Activated naive CD4-positive, alpha-beta T cell treated with anti-CD3 and anti-CD28 coated beads, Interleukin-2, amount 50 U/mL, for 16 hours (primary cell): ENCODE measurements at regions not wholly inside any gene's neighbourhood (a gene's known extent, or its start where the extent isn't known, plus 50 kb on each side); places are given as distances from the start of the nearest gene placed in this dataset.
"Not testable (repeated sequence)": the region's sequence is repeated elsewhere in the genome, so short reads cannot be mapped to it uniquely, and the experiment has no call there.

Experiments used
- DNase-seq: peaks from one replicate; pipeline ENCODE4 v3.0.0-alpha.2; 2020

DNA sequence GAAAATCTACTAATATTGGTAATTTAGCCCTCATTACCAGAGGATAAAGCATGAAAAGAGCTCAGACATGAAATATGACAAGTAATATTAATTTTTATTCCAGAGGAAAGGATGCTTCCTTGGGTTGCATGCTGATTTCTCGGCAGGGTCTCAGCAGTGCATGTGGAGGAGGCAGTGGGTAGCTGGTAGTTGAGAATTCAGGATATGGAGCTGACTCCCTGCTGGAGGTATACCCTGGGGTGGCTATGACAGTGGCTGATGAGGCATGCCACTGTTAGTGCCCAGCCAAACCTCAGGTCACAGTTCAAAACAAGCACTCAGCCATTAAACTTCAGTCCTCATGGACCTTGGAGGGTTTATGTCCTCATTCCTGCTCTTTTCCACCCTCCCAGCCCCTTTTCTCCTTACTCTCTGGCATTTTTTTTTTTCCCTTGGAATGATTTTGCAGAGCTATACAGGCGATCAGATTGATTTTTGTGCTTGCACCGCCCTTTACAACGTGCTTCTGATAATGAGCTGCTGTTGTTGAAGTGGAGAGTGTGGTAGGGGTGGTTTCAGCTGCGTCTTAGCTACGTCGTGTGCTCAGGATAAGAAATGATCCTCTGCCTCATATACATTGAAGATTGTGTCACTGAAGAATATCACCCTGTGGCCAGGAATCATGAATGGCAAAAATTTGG lies 761.9 kb upstream of the MMS22L start:
- no peak for DNase-seq

DNA sequence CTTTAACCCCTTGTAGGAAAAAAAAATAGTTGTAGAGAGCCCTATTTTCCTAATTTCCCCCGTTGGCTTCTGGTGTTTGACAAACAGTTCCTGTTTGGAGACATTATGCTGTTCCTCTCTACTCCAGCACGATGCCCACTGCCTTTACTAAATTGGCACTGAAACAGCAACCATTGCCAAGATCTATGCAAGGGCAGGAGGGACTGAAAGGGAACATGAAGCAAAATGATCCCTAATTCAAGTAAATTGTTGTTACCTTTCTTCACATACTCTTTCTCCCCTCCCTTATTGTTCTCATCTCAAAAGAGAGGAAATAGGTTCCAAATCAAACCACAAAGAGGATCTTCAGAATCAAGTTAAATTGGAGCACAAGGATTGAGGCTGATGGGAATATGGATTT lies 764.1 kb upstream of the MMS22L start:
- no peak for DNase-seq

DNA sequence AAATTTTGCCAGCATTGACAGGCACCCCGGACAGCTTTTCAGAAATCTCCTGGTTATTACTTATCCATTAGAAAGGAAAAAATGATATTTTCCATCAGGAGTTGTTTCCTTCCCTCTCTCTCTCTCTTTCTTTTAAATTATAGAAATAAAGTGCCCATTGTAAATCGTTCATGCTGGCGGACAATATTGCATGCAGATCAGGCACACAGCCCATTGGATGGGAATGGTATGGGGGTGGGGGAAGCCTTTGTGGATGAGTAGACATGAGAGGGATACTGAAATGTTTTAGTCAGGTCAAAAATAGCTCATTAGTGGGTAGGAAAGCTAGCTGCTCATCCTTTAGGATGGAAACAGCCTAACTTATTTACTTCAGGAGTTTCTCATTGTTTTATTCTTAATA lies 764.9 kb upstream of the MMS22L start:
- DNase-seq = no peak

DNA sequence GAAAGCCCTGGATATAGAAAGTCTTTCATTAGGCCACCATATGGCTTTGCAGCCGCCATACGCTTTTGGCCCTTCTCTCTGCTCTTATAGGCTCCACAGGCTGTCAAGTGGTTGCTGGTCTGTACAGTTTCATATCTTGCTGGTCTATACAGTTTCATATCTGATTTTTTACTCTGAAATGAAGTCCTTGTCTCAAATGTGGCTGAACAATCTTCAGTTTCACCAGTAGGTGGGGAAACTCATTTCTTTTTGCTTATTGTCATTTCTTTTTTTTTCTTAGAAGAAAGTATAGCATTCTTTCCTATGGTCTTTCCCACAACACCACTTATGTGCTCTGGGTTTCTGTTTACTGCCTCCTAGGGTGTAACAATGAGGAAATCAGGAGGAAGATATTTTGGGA lies 771.4 kb upstream of the MMS22L start:
- no peak for DNase-seq

DNA sequence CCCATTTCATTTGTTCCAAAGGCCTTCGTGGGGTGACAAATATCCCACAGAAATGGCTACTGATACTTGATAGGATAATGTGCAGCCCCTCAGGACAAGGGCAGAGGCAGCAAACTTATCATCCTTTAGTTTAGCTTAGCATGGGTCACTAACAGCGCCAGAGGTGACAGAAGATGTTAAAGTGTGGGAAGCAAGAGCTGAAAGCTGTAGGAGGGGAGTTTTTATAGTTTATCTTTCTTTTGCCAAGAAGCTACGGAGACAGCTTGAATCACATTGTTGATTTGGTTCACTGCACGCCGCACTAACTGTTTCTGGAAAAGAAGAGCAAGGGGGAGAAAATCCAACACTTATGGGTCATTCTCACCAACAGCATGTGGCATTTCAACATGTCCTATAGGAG lies 773.9 kb upstream of the MMS22L start:
- no peak for DNase-seq

DNA sequence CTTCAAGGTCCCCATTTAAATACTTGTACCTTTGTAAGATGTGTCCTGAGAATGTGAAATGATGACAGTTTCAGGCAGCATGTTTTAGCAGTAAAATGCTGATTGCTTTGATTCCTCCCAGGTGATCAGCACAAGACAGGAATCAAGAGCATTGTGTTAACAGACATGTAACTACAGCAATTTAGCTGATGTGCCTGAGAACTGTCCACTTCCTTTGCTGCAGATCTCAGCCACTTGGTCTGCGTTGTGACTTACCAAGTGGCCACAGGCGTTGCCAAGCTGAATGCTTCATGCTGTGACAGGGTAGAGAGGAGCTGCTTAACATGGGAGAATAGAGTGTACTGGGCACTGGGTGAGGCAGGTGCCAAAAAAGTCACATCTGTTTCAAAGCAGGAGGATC lies 767.0 kb upstream of the POU3F2 start:
- DNase-seq = no peak

DNA sequence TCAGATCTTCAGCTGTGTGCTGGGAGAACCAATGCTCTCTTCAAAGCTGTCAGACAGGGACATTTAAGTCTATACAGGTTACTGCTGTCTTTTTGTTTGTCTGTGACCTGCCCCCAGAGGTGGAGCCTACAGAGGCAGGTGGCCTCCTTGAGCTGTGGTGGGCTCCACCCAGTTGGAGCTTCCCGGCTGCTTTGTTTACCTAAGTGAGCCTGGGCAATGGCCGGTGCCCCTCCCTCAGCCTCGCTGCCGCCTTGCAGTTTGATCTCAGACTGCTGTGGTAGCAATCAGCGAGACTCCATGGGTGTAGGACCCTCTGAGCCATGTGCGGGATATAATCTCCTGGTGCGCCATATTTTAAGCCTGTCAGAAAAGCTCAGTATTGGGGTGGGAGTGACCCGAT lies 745.8 kb upstream of the POU3F2 start:
- DNase-seq = not testable (repeated sequence)

DNA sequence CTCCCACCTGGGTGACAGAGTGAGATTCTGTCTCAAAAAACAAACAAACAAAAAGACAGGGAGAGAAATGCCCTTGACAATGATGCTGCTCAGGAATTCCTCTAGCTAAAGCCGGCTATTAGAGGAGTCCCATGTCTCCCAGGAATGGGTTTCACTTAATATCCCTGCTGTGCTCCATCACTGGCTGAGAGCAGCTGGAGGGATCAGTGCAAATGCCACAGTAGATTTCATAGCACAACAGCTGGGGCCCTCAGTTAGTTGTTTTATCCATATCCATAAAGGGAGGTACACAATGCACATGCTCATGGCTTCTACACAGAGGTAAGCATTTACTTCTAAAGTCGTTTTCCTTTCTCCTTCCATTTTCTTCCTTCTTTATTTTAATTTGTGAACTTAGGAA lies 742.0 kb upstream of the POU3F2 start:
- no peak for DNase-seq

DNA sequence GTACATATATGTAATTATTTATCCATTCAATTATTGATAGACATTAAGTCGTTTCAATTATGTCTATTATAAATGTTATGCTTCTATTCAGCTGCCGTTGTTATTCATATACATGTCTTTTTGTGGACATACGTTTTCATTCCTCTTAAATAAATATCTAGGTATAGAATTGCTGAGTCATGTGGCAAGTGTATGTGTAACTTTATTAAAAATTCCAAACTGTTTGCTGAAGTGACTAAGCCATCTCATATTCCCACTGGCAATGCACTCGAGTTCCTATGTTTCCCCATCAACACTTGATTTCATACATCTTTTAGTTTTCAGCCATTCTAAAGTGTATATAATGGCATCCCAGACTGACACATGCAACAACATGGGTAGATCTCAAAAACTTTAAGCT lies 739.7 kb upstream of the POU3F2 start:
- DNase-seq = no peak

DNA sequence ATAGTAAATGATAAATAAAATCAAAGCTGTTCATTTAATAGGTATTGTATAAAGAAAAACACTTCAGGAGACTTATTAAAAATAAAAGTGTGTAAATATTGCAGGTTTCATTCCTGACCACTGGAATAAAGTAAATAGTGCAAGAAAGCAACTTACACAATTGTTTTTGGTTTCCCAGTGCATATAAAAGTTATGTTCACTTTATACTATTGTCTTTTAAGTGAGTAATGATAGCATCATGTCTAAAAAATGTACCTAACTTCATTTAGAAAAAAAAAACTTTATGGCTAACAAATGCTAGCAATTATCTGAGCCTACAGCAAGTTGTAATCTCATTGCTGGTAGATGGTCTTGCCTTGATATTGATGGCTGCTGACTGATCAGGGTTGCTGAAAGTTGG lies 726.6 kb upstream of the POU3F2 start:
- DNase-seq = no peak

DNA sequence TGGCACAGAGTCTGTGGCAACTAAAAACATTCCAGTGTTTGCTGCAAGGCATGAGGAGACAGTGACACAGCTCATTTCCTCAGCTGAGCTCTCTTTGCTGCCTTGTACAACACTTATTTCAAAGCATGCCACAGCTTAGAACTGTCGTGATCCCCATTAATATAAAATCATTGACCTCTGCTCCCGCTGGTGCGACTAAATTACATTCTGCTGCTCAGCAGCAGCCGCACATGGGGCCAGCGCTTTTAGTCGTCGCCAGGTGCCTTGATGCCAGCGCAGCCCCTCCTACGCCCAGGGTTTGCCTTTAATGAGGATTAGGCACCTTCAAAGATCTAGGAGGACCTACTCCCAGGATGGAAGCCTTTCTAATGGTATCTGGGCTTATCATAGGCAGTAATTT lies 717.9 kb upstream of the POU3F2 start:
- no peak for DNase-seq

DNA sequence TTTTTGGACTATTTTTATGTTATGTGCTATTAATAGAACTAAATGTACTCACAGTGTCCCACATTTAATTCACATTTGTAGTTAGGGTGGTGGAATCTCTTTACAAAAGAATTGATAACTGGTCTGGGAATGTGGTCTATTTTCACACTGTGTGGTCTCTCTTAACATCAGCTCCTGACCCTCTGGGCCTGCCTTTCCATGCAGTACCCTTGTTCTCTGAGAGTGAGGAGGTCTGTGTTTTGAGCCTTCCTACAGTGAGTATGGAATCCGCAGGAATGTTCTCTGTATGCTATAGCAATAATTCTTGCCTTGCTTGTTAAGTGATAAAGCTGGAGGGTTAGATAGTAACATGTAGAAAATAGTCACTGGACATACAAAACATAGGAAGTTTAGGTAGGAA lies 717.3 kb upstream of the POU3F2 start:
- DNase-seq = no peak

DNA sequence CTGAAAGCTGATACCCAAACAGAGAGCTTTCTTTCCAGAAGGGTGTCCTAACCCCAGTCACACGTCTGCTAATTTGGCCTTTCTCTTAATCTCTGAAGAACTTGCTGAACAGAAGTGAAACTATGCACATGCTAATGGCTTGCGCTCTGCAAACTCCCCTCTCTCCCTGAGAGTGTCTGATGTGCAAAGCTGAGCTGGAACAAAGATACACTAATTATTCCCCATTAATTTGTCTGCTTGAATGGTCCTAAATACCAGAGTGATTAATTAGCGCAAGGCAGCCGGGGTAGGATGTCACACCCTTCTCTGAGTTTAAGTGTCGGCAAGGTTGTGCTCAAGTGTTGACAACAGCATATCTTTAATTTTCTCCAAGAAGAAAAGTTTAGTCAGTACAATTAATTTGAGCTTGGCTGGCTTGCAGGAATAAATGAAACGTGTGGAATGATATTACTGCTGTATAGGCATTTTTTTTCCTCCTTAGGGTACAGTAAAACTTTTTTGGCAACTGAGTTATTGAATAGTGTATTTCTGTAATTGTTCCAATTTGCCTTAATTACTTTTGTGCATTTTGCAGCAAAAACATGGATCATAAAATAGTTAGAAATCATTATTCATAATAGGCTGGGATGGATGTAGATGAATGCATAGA lies 715.9 kb upstream of the POU3F2 start:
- DNase-seq = no peak

DNA sequence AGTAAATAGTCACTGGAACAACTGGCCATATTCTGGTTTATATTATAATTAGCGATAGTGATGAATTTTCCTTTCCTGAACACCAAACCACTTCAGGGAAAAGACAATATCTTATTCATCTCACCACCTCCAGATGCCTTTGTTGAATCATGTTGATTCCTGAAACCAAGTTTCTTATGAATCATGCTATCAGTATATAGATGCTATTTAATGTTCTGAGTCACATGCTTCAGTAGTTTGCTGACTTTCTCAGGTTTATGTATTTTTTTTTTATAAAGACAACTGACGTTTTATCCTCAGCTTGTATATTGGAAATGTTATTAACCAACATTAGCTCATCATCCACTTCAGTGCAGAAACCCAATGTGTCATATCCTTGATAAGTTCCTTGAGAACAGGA lies 710.2 kb upstream of the POU3F2 start:
- no peak for DNase-seq

DNA sequence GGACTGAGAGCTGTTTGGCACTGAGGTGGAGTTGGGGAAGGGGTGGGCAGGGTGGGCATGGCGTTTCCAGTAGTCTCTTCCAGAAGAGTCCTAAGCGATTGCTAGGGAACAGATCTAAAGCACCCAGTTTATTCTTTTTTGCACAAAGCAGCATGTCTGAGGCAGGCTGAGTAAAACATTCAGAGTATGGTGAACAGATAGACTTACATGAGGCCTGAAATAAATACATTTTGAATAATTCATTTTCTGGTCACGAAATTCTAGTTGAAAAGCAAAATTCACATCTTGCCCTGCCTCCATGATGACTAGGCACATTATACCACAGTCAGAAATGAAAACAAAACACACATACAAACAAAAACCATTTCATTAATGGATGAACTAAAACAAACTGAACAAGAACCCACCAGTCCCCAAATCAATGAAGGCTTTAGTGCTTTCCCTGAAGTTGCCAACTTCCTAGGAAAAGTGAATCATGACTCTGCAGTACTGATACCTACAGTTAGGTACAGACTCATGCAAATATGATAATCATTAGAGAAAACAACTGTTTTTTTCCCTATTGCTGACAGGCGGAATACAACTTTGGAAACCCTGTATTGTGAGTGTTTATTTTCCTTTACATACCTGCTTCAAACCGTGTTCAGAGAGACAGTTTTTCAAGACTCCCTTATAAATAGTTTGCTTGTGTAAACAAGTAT lies 702.9 kb upstream of the POU3F2 start:
- DNase-seq = no peak

DNA sequence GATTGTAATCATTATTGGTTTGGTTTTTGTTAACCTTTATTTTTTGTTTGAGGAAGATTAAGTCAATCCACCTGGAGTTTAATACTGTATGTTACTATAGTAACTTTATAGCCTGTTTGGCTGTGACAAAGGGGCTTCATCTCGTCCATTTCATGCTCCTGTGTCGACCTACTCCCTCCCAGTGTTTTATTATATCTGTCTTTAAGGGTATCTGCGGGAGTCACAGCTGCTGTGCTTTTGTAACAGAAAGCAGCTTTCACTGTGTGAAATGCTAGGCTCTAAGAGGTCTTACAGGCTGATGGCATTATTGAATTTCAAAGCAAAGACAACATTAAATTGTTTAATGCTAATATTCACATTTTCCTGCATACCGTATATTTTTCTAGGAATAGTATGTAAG lies 698.0 kb upstream of the POU3F2 start:
- no peak for DNase-seq

DNA sequence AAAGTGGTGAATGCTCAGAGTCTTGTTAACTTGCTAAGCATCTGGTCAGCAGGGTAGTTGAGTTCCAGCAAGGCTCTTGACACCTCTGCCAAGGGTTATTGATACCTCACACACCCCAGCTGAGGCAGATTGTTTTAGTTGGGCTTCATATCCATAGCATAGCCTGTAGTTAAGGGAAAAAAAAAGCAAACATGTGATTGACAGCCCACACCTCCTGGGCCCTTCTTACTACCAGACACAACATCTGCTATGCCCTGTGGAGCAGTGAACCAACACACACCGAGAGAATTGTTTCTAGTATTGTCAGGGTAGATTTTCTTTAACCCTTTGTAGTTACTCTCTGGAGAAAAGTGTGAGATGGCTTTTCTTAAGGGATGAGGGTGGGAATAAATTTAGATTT lies 697.0 kb upstream of the POU3F2 start:
- DNase-seq = no peak

DNA sequence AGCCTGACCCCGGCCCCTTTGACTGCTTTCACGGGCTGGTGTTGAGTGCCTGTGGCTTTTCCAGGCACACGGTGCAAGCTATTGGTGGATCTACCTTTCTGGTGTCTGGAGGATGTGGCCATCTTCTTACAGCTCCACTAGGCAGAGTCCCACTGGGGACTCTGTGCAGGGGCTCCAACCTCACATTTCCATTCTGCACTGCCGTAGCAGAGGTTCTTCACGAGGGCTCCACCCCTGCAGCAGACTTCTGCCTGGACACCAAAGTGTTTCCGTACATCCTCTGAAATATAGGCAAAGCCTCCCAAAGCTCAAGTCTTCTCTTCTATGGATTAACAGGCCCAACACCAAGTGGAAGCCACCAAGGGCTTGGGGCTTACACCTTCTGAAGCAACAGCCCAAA lies 691.5 kb upstream of the POU3F2 start:
- DNase-seq = no peak

DNA sequence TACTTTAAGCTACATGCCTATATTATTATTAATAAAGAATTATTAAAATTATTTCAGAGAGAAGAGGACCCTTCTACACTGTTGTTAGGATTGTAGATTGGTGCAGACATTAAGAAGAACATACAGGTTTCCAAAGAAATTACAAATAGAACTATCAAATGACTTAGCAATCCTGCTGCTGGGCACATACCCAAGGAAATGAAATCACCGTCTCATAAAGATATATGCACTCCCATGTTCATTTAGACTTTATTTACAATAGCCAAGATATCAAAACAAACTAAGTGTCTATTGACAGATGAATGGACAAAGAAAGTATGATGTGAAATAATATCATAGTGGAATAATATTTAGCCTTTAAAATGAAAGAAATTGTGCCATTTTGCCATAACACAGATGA lies 687.7 kb upstream of the POU3F2 start:
- no peak for DNase-seq

DNA sequence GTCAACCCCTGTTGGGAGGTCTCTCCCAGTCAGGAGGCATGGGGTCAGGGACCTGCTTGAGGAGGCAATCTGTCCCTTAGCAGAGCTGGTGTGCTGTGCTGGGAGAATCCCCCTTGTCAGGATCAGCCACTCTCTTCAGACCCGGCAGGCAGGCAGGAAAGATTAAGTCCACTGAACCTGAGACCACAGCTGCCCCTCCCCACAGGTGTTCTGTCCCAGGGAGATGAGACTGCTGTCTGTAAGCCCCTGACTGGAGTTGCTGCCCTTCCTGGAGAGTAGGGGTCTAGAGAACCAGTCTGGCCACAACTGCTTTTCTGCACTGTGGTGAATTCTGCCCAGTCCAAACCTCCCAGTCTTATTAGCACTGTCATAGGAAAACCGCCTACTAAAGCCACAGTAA lies 677.8 kb upstream of the POU3F2 start:
- no peak for DNase-seq

DNA sequence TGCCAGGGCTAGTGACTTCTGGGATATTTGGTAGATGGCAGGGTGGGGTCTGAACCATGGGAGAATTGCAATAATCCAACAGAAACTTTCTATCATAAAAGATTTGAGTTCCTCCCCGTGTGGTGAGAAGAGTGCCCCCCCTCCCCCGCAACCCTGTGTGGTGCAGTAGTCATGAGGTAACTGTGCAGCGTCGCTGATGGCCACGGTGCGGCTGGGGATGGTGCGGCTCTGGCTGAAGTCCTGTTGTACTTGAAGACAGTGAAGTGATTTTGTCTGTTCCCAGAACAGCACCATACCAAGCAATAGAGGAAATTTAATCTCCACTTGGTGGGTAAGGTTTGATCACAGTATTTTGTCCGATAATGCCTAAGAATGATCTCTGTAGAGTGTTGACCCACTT lies 654.8 kb upstream of the POU3F2 start:
- no peak for DNase-seq

DNA sequence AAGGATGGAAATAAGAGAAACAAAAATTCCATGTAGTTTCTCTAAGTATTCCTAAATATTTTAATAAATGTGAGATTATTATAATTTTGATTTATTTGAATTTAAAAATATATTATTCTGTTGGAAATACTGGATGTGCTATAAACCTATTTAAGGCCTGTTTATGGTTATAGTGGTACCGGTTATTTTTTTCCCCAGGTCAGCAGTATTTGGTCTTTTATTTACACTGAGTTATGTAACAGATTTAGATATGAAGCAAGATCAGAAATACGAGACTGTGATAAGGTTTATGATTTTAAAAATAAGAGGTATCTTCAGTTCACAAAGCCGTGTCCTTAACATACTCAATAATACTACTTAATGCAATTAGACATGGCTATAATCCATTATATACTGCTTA lies 634.3 kb upstream of the POU3F2 start:
- no peak for DNase-seq

DNA sequence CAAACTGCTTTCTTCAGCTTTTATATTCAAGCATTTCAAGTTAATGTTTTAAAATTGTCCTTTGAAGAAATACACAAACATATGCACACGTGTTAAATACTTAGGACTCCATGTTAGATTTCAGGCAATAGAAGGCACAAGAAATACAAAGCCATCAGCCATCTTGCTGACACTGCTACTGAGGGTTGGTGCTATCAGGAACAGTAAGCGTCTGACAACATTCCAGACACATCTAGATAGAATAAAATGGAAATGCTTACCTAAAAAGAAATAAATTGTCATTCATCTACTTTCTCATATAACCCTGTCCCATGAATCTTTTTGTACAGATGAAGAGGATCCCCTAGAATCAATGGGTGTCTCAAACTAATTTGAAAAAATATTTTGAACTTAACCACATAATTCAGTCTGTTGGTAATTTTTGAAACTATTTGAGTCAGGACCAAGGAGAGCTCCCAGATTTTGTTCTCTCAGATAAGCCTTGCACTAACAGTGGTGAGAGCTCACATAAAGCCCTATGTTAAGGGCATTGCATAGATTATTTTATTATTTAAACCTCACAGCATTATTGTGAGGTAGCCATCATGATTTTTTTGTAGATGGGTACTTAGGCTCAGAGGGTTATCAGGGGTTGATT lies 631.1 kb upstream of the POU3F2 start:
- DNase-seq = no peak

DNA sequence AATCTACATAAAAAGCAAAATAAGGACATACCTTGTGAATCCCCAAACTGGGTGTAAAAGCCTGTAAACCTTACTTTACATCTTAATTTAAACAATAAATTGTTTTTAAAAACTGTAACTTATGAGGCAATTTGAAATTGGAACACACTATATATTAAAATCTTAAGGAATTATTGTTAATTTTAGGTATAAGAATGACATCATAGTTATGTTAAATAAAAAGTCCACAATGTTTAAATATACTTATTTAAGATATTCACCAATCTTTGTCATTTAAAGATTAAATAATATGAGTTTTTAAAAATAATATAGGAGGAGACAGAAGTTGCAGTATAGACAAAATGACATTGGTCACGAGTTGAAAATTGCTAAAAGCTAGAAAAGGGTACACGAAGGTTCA lies 621.9 kb upstream of the POU3F2 start:
- DNase-seq = no peak
